Dendritic cell treated with granulocyte-macrophage colony-stimulating factor and Interleukin-4, amounts not matched to agents 40 ng/mL and 50 ng/mL, for 4 days (primary cell): ENCODE measurements at regions not wholly inside any gene's neighbourhood (a gene's known extent, or its start where the extent isn't known, plus 50 kb on each side); places are given as distances from the start of the nearest gene placed in this dataset.

Experiments
- H3K27ac Mint-ChIP-seq: one replicate; pipeline ENCODE4 v1.8.0; 2022; ENCODE audit warnings: mild to moderate bottlenecking, mixed read lengths
- H3K27me3 Mint-ChIP-seq: one replicate; pipeline ENCODE4 v1.8.0; 2022; ENCODE audit warnings: mild to moderate bottlenecking, mixed read lengths
- H3K36me3 Mint-ChIP-seq: one replicate; pipeline ENCODE4 v1.8.0; 2022; ENCODE audit warnings: low read depth, mixed read lengths
- H3K4me1 Mint-ChIP-seq: one replicate; pipeline ENCODE4 v1.8.0; 2022; ENCODE audit warnings: low read depth, mixed read lengths
- H3K4me3 Mint-ChIP-seq: one replicate; pipeline ENCODE4 v1.8.0; 2022; ENCODE audit warnings: mild to moderate bottlenecking, moderate library complexity, mixed read lengths
- H3K9me3 Mint-ChIP-seq: one replicate; pipeline ENCODE4 v1.8.0; 2022; ENCODE audit warnings: mixed read lengths
- intact Hi-C: fragments of 100-400 bp; cut with micrococcal nuclease; formaldehyde crosslinking; loops from one replicate; pipeline ENCODE4 v1.15.0; 2022

- Mint-ChIP-seq H3K27me3 (peaks cover 44% of the 10 kb centered on the region), H3K4me1 (no peaks in the 10 kb centered on the region), H3K36me3 (no peaks in the 10 kb centered on the region), H3K9me3 (peaks cover 7% of the 10 kb centered on the region), H3K27ac (no peak overlapping the region), H3K4me3 (no peak overlapping the region)
- intact Hi-C loops, result no loop called here
Observed at GRCh38 chr20:40181676-40182075, 507.4 kb downstream of the MAFB start.

DNA sequence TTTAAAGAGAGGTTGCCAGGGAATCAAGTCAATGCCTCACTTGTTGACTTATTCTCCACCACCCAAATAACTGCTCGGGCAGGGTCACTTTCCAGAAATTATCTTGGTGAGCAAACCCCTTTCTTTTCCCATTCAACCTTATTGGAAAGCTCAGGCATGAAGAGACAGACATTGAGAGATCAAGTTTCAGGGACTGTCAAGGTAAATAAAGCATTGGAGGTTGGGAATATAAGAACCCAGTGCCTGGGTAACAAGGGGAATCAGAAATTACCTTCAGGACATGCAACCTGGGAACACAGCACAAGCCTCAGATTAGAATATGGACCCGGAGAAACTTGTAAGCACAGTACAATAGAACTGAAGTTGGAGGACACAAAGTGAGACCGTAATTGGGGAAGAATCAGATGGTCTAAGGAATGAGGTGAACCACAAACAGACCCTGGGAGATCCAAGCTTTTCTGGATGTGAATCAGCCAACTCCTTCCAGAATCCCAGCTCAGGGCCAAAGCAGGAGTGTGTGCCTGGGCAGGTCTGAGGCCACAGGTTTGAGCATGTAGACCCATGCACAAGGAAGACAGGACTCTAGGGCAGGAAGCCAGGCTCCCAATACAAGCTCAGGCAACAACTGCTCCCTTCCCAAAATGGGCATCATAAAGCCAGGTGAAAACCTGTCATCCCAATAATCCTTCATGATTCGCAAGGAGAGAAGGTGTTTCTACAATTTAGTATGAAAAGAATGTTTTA, 512.8 kb downstream of the MAFB start:
- no peaks in the 10 kb centered on the region for H3K36me3 Mint-ChIP-seq
- peaks cover 50% of the 10 kb centered on the region for H3K27me3 Mint-ChIP-seq
- intact Hi-C loops, result no loop called here

GRCh38 chr20:40175296-40175695, 513.7 kb downstream of the MAFB start:
- intact Hi-C loops, result no loop called here
- Mint-ChIP-seq H3K9me3 (no peaks in the 10 kb centered on the region), H3K27me3 (peaks cover 52% of the 10 kb centered on the region), H3K27ac (no peak overlapping the region), H3K4me1 (peaks cover 8% of the 10 kb centered on the region), H3K36me3 (no peaks in the 10 kb centered on the region), H3K4me3 (no peak overlapping the region)

More for the DNA sequence above, 512.8 kb downstream of the MAFB start:
- Mint-ChIP-seq H3K9me3 (peaks cover 4% of the 10 kb centered on the region), H3K4me1 (peaks cover 8% of the 10 kb centered on the region), H3K27ac (no peak overlapping the region), H3K4me3 (no peak overlapping the region)

DNA sequence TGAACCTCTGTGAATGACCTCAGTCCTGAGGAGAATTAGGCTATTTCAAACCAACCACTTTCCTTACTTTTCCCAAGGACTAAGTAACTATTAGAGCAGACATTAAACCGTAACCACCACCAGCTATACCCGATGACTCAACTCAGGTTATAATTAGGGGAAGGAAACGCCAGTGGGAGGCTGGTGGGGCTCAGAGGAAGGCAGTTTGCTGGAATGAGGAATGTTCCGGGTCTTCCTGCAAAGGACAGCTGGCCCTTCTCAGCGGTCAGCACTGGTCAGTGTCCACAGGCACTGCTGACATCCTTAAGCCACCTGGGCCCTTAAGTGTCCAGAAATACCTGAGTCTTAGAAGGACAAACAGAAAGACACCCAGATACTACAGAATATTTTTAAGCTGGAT, 515.2 kb downstream of the MAFB start:
- Mint-ChIP-seq H3K27me3 (peaks cover 47% of the 10 kb centered on the region), H3K27ac (no peak overlapping the region), H3K4me1 (peaks cover 8% of the 10 kb centered on the region)

DNA sequence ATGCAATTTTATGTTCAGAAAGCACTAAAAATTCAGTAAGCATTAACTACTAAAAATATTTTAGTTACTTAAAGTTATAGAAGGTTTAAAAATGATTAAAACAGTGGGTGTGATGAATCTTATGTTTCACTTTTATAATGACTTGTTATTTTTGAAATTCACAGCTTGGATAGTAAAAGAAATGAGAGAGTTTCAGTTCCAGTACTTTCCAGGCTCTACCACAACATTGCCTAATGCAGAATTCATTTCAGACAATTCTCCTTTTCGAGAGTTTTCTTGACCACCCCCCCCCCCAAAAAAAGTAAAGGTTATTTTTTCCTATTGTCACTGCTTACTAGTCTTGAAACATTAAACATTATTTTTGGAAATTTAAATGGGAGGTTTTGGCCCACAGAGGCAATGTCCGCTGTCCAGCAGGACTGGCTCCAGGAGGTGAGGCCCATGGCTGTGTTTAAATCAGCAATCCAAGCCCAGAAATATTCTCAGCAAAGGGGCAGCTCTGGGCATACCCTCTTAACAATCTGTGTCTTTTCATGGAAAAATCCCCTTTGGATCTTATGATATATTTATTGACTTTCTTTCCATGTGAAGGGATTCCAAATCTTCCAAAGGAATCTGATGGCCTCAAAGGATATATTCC, 519.9 kb downstream of the MAFB start:
- H3K9me3 Mint-ChIP-seq, result no peaks in the 10 kb centered on the region
- H3K27ac Mint-ChIP-seq, result no peak overlapping the region
- no peaks in the 10 kb centered on the region for H3K36me3 Mint-ChIP-seq
- intact Hi-C loops, result loop anchor here (10.0 kb wide), 3 partner anchors 96 to 786 kb away; no protein-coding TSS in a partner anchor
- peaks cover 12% of the 10 kb centered on the region for H3K4me1 Mint-ChIP-seq
- peaks cover 42% of the 10 kb centered on the region for H3K27me3 Mint-ChIP-seq
- no peak overlapping the region for H3K4me3 Mint-ChIP-seq

More for the DNA sequence above, 515.2 kb downstream of the MAFB start:
- H3K36me3 Mint-ChIP-seq, result no peaks in the 10 kb centered on the region
- H3K9me3 Mint-ChIP-seq, result no peaks in the 10 kb centered on the region
- intact Hi-C loops, result no loop called here
- H3K4me3 Mint-ChIP-seq, result no peak overlapping the region

- H3K36me3 Mint-ChIP-seq, result no peaks in the 10 kb centered on the region
- H3K4me1 Mint-ChIP-seq, result peaks cover 34% of the 10 kb centered on the region
- H3K9me3 Mint-ChIP-seq, result no peaks in the 10 kb centered on the region
- peaks cover 22% of the 10 kb centered on the region for H3K27me3 Mint-ChIP-seq
- H3K27ac Mint-ChIP-seq, result peak overlapping the region; percentile 71
- H3K4me3 Mint-ChIP-seq, result no peak overlapping the region
- intact Hi-C loops, result loop anchor here (5.0 to 10.0 kb wide), 5 partner anchors 103 to 793 kb away; no protein-coding TSS in a partner anchor
Observed at GRCh38 chr20:40161391-40161790, 527.6 kb downstream of the MAFB start.

DNA sequence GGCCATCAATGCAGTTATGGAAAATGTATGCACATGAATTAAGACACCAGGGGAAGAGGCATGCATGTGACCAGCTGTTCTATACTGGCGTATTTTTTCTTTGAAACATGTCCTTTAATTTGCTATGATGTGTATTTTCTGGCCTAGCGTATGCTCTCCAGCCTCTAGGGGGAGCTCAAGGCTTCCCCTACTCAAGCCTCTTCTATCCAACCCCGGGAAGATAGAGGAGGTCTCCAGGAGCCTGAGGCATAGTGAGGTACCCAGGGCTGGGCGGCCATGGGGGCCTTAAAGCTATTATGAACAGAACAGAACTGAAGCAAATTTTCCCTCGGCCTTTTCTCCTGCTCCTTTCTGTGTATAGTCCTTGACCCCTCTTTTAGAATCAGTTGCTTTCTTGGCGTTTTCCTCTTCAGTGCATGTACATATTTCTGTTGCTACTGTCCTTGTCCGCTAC, 528.9 kb downstream of the MAFB start:
- peaks cover 32% of the 10 kb centered on the region for H3K4me1 Mint-ChIP-seq
- H3K36me3 Mint-ChIP-seq, result no peaks in the 10 kb centered on the region
- H3K4me3 Mint-ChIP-seq, result no peak overlapping the region
- H3K27ac Mint-ChIP-seq, result no peak overlapping the region
- H3K9me3 Mint-ChIP-seq, result no peaks in the 10 kb centered on the region
- peaks cover 14% of the 10 kb centered on the region for H3K27me3 Mint-ChIP-seq
- intact Hi-C loops, result loop anchor here (5.0 to 10.0 kb wide), 5 partner anchors 105 to 795 kb away; no protein-coding TSS in a partner anchor

DNA sequence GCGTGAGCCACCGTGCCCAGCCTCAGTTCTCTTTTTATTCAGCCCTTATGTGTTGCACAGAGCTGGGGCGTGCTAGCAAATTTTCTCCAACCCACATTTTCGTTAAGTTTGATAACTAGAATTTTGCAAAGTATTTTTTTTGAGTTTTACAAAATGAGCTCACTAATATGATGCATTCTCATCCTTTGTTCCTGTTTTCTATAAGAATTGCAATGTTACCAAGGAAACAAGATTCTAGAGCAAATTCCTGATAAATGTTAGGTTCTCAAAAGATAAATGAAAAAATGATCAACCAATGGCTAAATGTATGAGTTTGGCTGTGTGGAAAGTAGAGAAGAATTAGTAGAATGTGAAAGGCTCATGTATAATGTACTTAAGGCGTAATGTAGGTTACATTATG, 529.8 kb downstream of the MAFB start:
- intact Hi-C loops, result no loop called here
- no peak overlapping the region for H3K4me3 Mint-ChIP-seq
- no peaks in the 10 kb centered on the region for H3K36me3 Mint-ChIP-seq
- H3K27ac Mint-ChIP-seq, result peak overlapping the region; percentile 46
- peaks cover 13% of the 10 kb centered on the region for H3K27me3 Mint-ChIP-seq
- peaks cover 35% of the 10 kb centered on the region for H3K4me1 Mint-ChIP-seq
- H3K9me3 Mint-ChIP-seq, result no peaks in the 10 kb centered on the region

- Mint-ChIP-seq H3K9me3 (no peaks in the 10 kb centered on the region), H3K4me3 (no peak overlapping the region), H3K27ac (no peak overlapping the region), H3K36me3 (no peaks in the 10 kb centered on the region), H3K4me1 (peaks cover 27% of the 10 kb centered on the region), H3K27me3 (peaks cover 18% of the 10 kb centered on the region)
- intact Hi-C loops, result no loop called here
Observed at GRCh38 chr20:40156600-40157317, 532.3 kb downstream of the MAFB start.

GRCh38 chr20:40154514-40154913, 534.5 kb downstream of the MAFB start:
- Mint-ChIP-seq H3K27me3 (peaks cover 26% of the 10 kb centered on the region), H3K4me3 (no peak overlapping the region), H3K27ac (no peak overlapping the region), H3K4me1 (peaks cover 12% of the 10 kb centered on the region), H3K9me3 (no peaks in the 10 kb centered on the region), H3K36me3 (no peaks in the 10 kb centered on the region)
- intact Hi-C loops, result no loop called here

DNA sequence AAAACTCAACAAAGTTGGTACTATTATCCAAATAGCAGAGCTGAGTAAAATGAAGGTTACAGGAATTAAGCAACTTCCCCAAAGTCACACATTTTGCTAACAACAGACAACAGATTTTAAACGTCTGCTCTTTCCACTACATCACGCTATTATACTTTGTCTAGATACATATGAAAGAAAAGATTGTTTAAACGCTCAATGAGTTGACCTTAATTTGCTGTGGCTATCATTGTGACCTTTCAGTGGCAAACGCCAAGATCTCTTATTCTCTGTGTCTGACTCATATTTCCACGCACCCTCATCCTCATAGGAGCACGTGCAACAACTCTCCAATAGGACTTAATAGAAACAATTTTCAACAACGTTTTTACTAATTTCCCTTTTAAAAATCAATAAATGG, 540.1 kb downstream of the MAFB start:
- H3K4me3 Mint-ChIP-seq, result no peak overlapping the region
- no peaks in the 10 kb centered on the region for H3K9me3 Mint-ChIP-seq
- no peak overlapping the region for H3K27ac Mint-ChIP-seq
- peaks cover 47% of the 10 kb centered on the region for H3K27me3 Mint-ChIP-seq
- no peaks in the 10 kb centered on the region for H3K4me1 Mint-ChIP-seq
- H3K36me3 Mint-ChIP-seq, result no peaks in the 10 kb centered on the region
- intact Hi-C loops, result no loop called here

DNA sequence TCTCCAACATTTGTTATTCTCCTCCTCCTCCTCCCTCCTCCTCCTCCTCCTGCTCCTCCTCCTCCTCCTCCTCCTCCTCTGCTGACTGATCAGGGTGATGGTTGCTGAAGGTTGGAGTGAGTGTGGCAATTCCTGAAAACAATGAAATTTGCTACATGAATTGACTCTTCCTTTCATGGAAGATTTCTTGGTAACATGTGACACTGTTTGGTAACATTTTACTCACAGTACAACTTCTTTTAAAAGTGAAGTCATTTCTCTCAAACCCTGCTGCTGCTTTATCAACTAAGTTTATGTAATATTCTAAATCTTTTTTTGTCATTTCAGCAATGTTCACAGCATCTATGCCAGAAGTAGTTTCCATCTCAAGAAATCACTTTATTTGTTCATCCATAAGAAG, 543.0 kb downstream of the MAFB start:
- no peaks in the 10 kb centered on the region for H3K36me3 Mint-ChIP-seq

DNA sequence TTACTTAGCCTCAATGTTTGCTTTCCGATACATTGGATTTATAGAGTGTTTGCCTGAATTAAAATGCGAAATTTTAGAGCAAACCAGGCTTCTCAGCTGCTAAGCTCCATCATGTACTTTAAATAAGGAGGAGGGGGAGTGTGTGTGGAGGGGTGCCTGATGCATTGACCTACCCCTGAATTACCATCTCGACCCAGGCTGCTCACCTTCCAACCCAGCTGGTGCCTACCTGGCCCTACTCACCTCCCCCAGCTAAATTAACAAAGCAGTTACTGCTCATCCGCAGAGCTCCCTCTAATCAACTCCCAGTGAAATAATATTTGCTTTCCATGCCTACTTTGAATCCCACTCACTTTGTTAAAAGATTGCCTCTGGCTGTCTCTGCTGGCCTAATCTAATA, 544.5 kb downstream of the MAFB start:
- H3K9me3 Mint-ChIP-seq, result no peaks in the 10 kb centered on the region
- intact Hi-C loops, result no loop called here
- no peaks in the 10 kb centered on the region for H3K36me3 Mint-ChIP-seq

More for the DNA sequence above, 543.0 kb downstream of the MAFB start:
- intact Hi-C loops, result no loop called here
- Mint-ChIP-seq H3K4me3 (no peak overlapping the region), H3K27me3 (peaks cover 41% of the 10 kb centered on the region), H3K9me3 (no peaks in the 10 kb centered on the region), H3K4me1 (no peaks in the 10 kb centered on the region), H3K27ac (no peak overlapping the region)

GRCh38 chr20:40134176-40134575, 554.9 kb downstream of the MAFB start:
- Mint-ChIP-seq H3K4me3 (no peak overlapping the region), H3K27ac (peak overlapping the region; percentile 20), H3K9me3 (peaks cover 15% of the 10 kb centered on the region), H3K27me3 (peaks cover 24% of the 10 kb centered on the region), H3K36me3 (no peaks in the 10 kb centered on the region), H3K4me1 (no peaks in the 10 kb centered on the region)
- intact Hi-C loops, result no loop called here

More for the DNA sequence above, 544.5 kb downstream of the MAFB start:
- Mint-ChIP-seq H3K4me3 (no peak overlapping the region), H3K27me3 (peaks cover 38% of the 10 kb centered on the region), H3K4me1 (no peaks in the 10 kb centered on the region), H3K27ac (no peak overlapping the region)
